Adrenal gland (tissue), 9 donors: ENCODE measurements at regions not wholly inside any gene's neighbourhood (a gene's known extent, or its start where the extent isn't known, plus 50 kb on each side); places are given as distances from the start of the nearest gene placed in this dataset.

Experiments used
- DNase-seq, 7 donors: peaks; one replicate each; pipeline ENCODE4 v3.0.0-alpha.2; 2019 to 2020
- H3K27ac ChIP-seq, 5 donors: fragments of 200-600 bp; sonication (generic) in 4 of 5; 1 replicate in 3 of 5; 2 replicates in 2 of 5; pipeline versions ENCODE4 v1.5.1 to v1.8.0; 2016 to 2020; ENCODE audit warnings: mild to moderate bottlenecking in 1 of 5
- H3K27me3 ChIP-seq: fragments of 200-600 bp; 2 replicates; pipeline ENCODE4 v1.8.0; 2021
- H3K36me3 ChIP-seq, 2 donors: fragments of 200-600 bp; replicated peaks in 1 of 2; 1 replicate in 1 of 2; 2 replicates in 1 of 2; pipeline versions ENCODE4 v1.5.1 to v1.8.0; 2018 to 2022
- H3K4me1 ChIP-seq, 2 donors: fragments of 200-600 bp; replicated peaks in 1 of 2; 1 replicate in 1 of 2; 2 replicates in 1 of 2; pipeline versions ENCODE4 v1.5.1 to v1.8.0; 2018 to 2021
- H3K4me3 ChIP-seq, 4 donors: fragments of 200-600 bp; sonication (generic) in 3 of 4; one replicate each; pipeline ENCODE4 v1.5.1; 2016 to 2018
- H3K9me3 ChIP-seq, 3 donors: fragments of 200-600 bp; sonication (generic) in 1 of 3; replicated peaks in 1 of 3; 1 replicate in 2 of 3; 2 replicates in 1 of 3; pipeline versions ENCODE4 v1.5.1 to v1.8.0; 2016 to 2021
- CTCF ChIP-seq, 6 experiments: fragments of 450-650 bp in 4 of 6; fragments of 200-600 bp in 2 of 6; sonication (generic) in 1 of 6; IDR thresholded peaks; 1 replicate in 5 of 6; 2 replicates in 1 of 6; pipeline versions ENCODE4 v1.5.1 to v1.8.0; 2016 to 2021; ENCODE audit warnings: antibody characterized with exemption in 6 of 6, mild to moderate bottlenecking in 2 of 6, moderate library complexity in 1 of 6
- POLR2A ChIP-seq, 2 donors: fragments of 450-650 bp; IDR thresholded peaks; one replicate each; pipeline ENCODE4 v1.6.1; 2017; ENCODE audit warnings: antibody characterized with exemption in 2 of 2, mild to moderate bottlenecking in 2 of 2, moderate library complexity in 1 of 2
- WGBS, 4 donors: extraction: QIAGEN DNeasy Blood & Tissue Kit in 2 of 4; methylation state at CpG; one replicate each; pipeline versions ENCODE4 v1.1.5 to v1.1.7; 2013 to 2017; 5-methylcytosine and 5-hydroxymethylcytosine counted together
- intact Hi-C, 2 donors: fragments of 100-400 bp; cut with DNase I; formaldehyde crosslinking; loops; one replicate each; pipeline versions ENCODE4 v1.14.1 to v1.15.0; 2022 to 2023
- donor health status: healthy with polysubstance abuse.
- donor health status: Bipolar disorder and iron deficiency.
- donor health status: DM: yes; HTN: yes; CAD: no.
- donor health status: DM: no; HTN: no; CAD: no.
- donor health status: DM: no; HTN: no; CAD: no.

- 86 to 98% (median 93%) methylated on average over 3 of the region's 3 CpGs for WGBS, 4 donors
- Histone ChIP-seq H3K4me3 (no peak overlapping the region), H3K4me1 (peaks cover 6 to 10% of the 10 kb centered on the region in 2 donors), H3K36me3 (no peaks in the 10 kb centered on the region), H3K27ac (no peak overlapping the region), H3K9me3 (no peaks in the 10 kb centered on the region), H3K27me3 (no peaks in the 10 kb centered on the region)
- DNase-seq, result no peak
- intact Hi-C loops, result no loop called here
- TF ChIP-seq POLR2A (IDR thresholded peaks at IDR 0.05) (no peak), CTCF (IDR thresholded peaks at IDR 0.05) (no peak)
These were observed 87.0 kb upstream of the ZNF462 start for GRCh38 chr9:106775960-106776359.

DNA sequence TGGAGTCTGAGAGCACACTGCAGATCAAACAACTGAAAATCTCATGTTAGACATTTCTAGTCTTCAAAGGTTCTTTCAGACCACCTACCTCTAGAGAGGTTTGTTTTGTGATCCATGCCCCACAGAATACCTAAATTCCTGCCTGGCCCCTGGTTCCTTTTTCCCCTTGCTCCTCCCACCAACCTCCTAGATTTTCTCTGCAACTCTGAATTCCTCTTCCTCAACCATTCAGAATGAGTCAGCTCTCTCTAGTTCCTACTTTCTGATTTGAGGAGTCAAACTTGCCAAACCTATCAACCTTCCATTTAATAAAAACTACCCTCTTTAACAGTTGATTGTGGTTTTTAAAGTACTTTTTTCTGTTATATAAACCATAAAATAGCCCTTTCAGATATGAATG is 83.2 kb upstream of the ZNF462 start:
- Histone ChIP-seq H3K4me3 (no peak overlapping the region), H3K27me3 (no peaks in the 10 kb centered on the region), H3K27ac (no peak overlapping the region), H3K4me1 (no peaks in the 10 kb centered on the region), H3K9me3 (no peaks in the 10 kb centered on the region), H3K36me3 (no peaks in the 10 kb centered on the region)
- TF ChIP-seq CTCF (IDR thresholded peaks at IDR 0.05), result no peak
- no peak for TF ChIP-seq POLR2A (IDR thresholded peaks at IDR 0.05)
- intact Hi-C loops, result no loop called here
- DNase-seq, result no peak

- H3K36me3 ChIP-seq, result no peaks in the 10 kb centered on the region
- H3K4me1 ChIP-seq, result no peaks in the 10 kb centered on the region
- H3K27ac ChIP-seq, result no peak overlapping the region
- intact Hi-C loops, result no loop called here
- TF ChIP-seq CTCF (IDR thresholded peaks at IDR 0.05), result no peak
- WGBS, 4 donors, result 86 to 100% (median 90%) methylated on average over 1 of the region's 1 CpG
- no peaks in the 10 kb centered on the region for H3K9me3 ChIP-seq
- no peaks in the 10 kb centered on the region for H3K27me3 ChIP-seq
- no peak for DNase-seq
- H3K4me3 ChIP-seq, result no peak overlapping the region
These were observed 79.8 kb upstream of the ZNF462 start for GRCh38 chr9:106783121-106783520.

DNA sequence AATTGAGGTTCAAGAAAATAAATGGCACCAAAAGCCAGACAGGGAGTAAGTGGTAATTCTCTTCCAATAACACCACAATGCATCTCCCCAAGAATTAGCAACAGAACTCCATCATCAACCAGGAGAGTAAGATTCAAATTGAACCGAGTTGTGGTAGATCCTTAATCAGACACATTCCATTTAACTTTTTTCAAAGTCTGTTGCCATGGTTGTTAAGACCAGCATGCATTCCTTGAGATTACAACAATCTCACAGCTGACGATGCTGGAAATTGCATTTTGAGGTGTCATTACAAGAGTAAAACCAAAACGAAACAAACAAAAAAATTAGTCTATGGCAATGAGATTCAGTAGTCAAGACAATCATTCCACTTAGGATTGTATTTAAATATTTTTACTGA is 78.9 kb upstream of the ZNF462 start:
- 72 to 81% (median 79%) methylated on average over 3 of the region's 3 CpGs for WGBS, 4 donors
- TF ChIP-seq POLR2A (IDR thresholded peaks at IDR 0.05) (no peak), CTCF (IDR thresholded peaks at IDR 0.05) (no peak)
- intact Hi-C loops, result no loop called here
- Histone ChIP-seq H3K9me3 (no peaks in the 10 kb centered on the region), H3K36me3 (no peaks in the 10 kb centered on the region), H3K27me3 (no peaks in the 10 kb centered on the region), H3K4me1 (no peaks in the 10 kb centered on the region), H3K4me3 (no peak overlapping the region), H3K27ac (no peak overlapping the region)
- no peak for DNase-seq
